IPS-18a (cell line): ENCODE measurements at regions not wholly inside any gene's neighbourhood (a gene's known extent, or its start where the extent isn't known, plus 50 kb on each side); places are given as distances from the start of the nearest gene placed in this dataset.

Experiments
- H3K27ac ChIP-seq: one replicate; pipeline ENCODE4 v1.5.1; 2013; ENCODE audit warnings: low read length
- H3K27me3 ChIP-seq: one replicate; pipeline ENCODE4 v1.6.1; 2013; ENCODE audit warnings: mild to moderate bottlenecking, low read length; ENCODE audit not compliant: control insufficient read depth, insufficient read depth
- H3K36me3 ChIP-seq: one replicate; pipeline ENCODE4 v1.6.1; 2013; ENCODE audit warnings: low read depth, low read length; ENCODE audit not compliant: control insufficient read depth
- H3K4me1 ChIP-seq: one replicate; pipeline ENCODE4 v1.6.1; 2013; ENCODE audit warnings: low read depth, low read length; ENCODE audit not compliant: control insufficient read depth
- H3K4me3 ChIP-seq: one replicate; pipeline ENCODE4 v1.5.1; 2013; ENCODE audit warnings: low read length
- H3K9ac ChIP-seq: one replicate; pipeline ENCODE4 v1.6.1; 2013; ENCODE audit warnings: mild to moderate bottlenecking, low read length, moderate library complexity
- H3K9me3 ChIP-seq: one replicate; pipeline ENCODE4 v1.6.1; 2013; ENCODE audit warnings: low read depth, low read length; ENCODE audit not compliant: control insufficient read depth

DNA sequence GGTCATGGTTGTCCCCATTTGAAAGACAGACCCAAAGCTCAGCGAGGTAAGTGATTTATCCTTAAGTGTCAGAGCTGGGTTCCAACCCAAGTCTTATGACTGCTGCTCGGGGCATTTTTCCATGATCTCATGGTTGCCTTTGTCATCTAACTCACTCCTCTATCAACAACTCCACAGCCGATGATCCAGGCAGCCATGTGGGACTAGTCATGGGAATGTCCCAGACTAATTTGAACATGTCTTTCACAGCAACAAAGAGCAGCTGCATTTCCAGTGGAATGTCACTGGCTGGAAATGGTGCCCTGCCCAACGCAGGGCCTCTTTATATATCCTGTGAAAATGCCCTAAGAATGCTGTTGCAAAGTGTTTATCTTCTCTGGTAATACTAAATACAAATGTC lies 284.8 kb upstream of the PPARGC1A start:
- no peak overlapping the region for H3K9ac ChIP-seq

GRCh38 chr4:24172406-24172805 lies 282.6 kb upstream of the PPARGC1A start:
- Histone ChIP-seq H3K9ac (no peak overlapping the region), H3K4me1 (no peaks in the 10 kb centered on the region), H3K27ac (no peak overlapping the region), H3K36me3 (no peaks in the 10 kb centered on the region), H3K9me3 (no peaks in the 10 kb centered on the region), H3K4me3 (no peak overlapping the region), H3K27me3 (no peaks in the 10 kb centered on the region)

More for the DNA sequence above, 284.8 kb upstream of the PPARGC1A start:
- Histone ChIP-seq H3K4me1 (no peaks in the 10 kb centered on the region), H3K4me3 (no peak overlapping the region), H3K27ac (no peak overlapping the region), H3K27me3 (no peaks in the 10 kb centered on the region), H3K9me3 (no peaks in the 10 kb centered on the region), H3K36me3 (no peaks in the 10 kb centered on the region)

DNA sequence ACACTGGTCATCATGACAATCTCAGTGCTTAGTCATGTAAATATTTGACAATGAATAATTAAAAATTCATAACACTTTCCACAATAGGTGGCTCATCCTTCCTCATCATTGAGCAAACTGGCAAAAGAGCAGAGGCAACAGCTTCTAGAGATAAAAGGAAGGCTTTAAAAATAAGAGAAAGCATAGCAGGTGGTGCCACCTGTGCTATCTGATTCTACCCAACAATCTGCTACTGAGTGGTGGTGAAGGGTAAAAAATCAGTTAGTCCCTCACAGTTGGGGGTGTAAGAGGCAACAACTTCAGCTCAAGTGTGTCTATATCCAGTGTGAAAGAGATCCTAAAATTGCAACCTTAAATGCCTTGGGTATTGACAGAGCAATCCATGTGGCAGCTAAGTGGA lies 280.1 kb upstream of the PPARGC1A start:
- H3K27me3 ChIP-seq, result no peaks in the 10 kb centered on the region
- no peak overlapping the region for H3K9ac ChIP-seq
- H3K27ac ChIP-seq, result no peak overlapping the region
- H3K36me3 ChIP-seq, result no peaks in the 10 kb centered on the region
- H3K9me3 ChIP-seq, result no peaks in the 10 kb centered on the region
- no peak overlapping the region for H3K4me3 ChIP-seq
- no peaks in the 10 kb centered on the region for H3K4me1 ChIP-seq

DNA sequence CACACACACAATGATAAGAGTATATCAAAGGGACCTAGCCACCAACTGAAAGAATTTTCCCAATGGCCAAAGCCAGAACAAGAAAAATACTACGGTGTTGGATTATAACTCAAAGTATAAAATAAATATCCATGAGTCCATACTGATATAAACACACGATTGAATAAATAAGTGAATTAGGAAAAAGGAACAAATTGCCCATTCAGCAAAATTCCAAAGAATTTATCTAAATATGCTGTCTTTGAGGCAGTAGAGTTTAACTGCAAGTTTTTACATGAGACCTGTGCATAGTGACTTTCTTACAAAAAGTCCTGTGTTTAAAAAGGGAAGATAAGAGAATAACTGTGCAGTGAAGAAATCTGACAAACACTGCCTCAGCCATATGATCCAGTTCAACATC lies 278.8 kb upstream of the PPARGC1A start:
- Histone ChIP-seq H3K36me3 (no peaks in the 10 kb centered on the region), H3K4me3 (no peak overlapping the region), H3K9ac (no peak overlapping the region), H3K9me3 (no peaks in the 10 kb centered on the region), H3K27me3 (no peaks in the 10 kb centered on the region), H3K4me1 (no peaks in the 10 kb centered on the region), H3K27ac (no peak overlapping the region)

GRCh38 chr4:24166501-24166900 lies 276.7 kb upstream of the PPARGC1A start:
- Histone ChIP-seq H3K4me1 (no peaks in the 10 kb centered on the region), H3K4me3 (no peak overlapping the region), H3K9me3 (no peaks in the 10 kb centered on the region), H3K36me3 (no peaks in the 10 kb centered on the region), H3K27me3 (no peaks in the 10 kb centered on the region), H3K9ac (no peak overlapping the region), H3K27ac (no peak overlapping the region)

DNA sequence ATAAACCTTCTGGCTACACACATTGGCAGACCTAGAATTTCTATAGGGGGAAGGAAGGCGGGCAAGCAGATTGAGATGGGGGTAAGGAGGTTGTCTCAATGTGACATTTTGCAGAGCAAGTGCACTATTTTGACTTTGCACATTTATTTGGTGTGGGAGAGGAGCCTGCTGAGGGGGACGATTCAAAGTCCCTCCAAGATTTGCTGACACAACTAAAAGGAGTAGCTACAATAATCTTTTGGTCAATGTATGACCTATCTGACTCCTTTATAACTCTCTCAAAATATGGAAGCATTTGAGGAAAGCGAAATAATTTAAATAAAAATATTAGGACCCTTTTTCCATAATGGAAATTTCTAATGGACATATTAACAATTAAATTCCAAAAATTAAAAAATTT lies 274.9 kb upstream of the PPARGC1A start:
- Histone ChIP-seq H3K9me3 (no peaks in the 10 kb centered on the region), H3K4me3 (no peak overlapping the region), H3K36me3 (no peaks in the 10 kb centered on the region), H3K9ac (no peak overlapping the region), H3K27me3 (no peaks in the 10 kb centered on the region), H3K4me1 (no peaks in the 10 kb centered on the region), H3K27ac (no peak overlapping the region)

- no peak overlapping the region for H3K27ac ChIP-seq
- no peaks in the 10 kb centered on the region for H3K36me3 ChIP-seq
- H3K4me3 ChIP-seq, result no peak overlapping the region
- H3K4me1 ChIP-seq, result no peaks in the 10 kb centered on the region
- no peaks in the 10 kb centered on the region for H3K9me3 ChIP-seq
- H3K27me3 ChIP-seq, result no peaks in the 10 kb centered on the region
- H3K9ac ChIP-seq, result no peak overlapping the region
Measured at GRCh38 chr4:24164054-24164693, 274.3 kb upstream of the PPARGC1A start.

- no peak overlapping the region for H3K4me3 ChIP-seq
- H3K4me1 ChIP-seq, result no peaks in the 10 kb centered on the region
- H3K36me3 ChIP-seq, result no peaks in the 10 kb centered on the region
- H3K27ac ChIP-seq, result no peak overlapping the region
- no peaks in the 10 kb centered on the region for H3K27me3 ChIP-seq
- H3K9ac ChIP-seq, result no peak overlapping the region
- no peaks in the 10 kb centered on the region for H3K9me3 ChIP-seq
Measured at GRCh38 chr4:24163314-24163713, 273.5 kb upstream of the PPARGC1A start.

DNA sequence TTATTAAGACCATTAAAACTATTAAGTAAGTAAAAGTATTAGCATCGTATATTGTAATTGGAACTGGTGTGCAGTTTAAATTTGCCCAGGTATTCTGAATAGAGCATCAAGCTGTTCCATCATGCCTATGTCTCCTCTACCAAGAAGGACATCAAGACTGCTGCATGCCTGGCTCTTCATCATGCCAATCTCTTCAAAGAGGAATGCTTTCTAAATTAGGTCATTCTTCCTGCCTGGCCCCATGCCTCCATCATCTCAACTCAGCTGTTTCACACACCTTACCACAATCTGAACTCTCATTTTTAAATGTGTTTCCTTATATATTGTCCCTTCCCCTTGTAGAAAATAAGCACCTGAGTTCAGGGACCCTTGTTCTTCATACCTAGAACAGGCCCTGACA lies 270.5 kb upstream of the PPARGC1A start:
- peaks cover 5% of the 10 kb centered on the region for H3K4me1 ChIP-seq
- no peaks in the 10 kb centered on the region for H3K27me3 ChIP-seq
- H3K9me3 ChIP-seq, result no peaks in the 10 kb centered on the region

DNA sequence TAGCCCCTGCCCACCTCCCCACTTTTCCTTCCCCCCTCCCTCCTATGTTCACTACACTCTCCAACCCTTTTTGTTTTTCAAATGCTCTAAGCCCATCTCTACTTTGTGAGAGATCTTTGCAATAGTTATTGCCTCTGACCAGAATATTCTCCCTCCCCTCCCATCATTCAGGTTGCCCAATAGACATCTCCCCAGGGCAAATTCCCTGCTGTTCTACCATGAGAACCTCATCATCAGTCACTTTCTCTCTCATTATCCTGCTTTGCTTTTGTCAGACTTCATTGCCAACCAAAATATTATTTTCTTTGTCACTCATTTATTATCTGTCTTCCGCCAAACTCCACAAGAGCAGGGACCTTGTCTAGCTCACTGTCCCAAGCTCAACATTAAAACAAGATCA lies 268.2 kb upstream of the PPARGC1A start:
- peaks cover 5% of the 10 kb centered on the region for H3K4me1 ChIP-seq
- no peaks in the 10 kb centered on the region for H3K9me3 ChIP-seq
- no peak overlapping the region for H3K4me3 ChIP-seq
- H3K27me3 ChIP-seq, result no peaks in the 10 kb centered on the region
- no peak overlapping the region for H3K27ac ChIP-seq
- no peaks in the 10 kb centered on the region for H3K36me3 ChIP-seq
- H3K9ac ChIP-seq, result no peak overlapping the region

More for the DNA sequence above, 270.5 kb upstream of the PPARGC1A start:
- H3K36me3 ChIP-seq, result no peaks in the 10 kb centered on the region
- no peak overlapping the region for H3K9ac ChIP-seq
- H3K4me3 ChIP-seq, result no peak overlapping the region
- no peak overlapping the region for H3K27ac ChIP-seq

- Histone ChIP-seq H3K4me3 (no peak overlapping the region), H3K36me3 (no peaks in the 10 kb centered on the region), H3K4me1 (peaks cover 3% of the 10 kb centered on the region), H3K27ac (no peak overlapping the region), H3K9ac (no peak overlapping the region), H3K27me3 (no peaks in the 10 kb centered on the region), H3K9me3 (no peaks in the 10 kb centered on the region)
Measured at GRCh38 chr4:24150034-24150433, 260.2 kb upstream of the PPARGC1A start.

GRCh38 chr4:24146127-24146526 lies 256.3 kb upstream of the PPARGC1A start:
- Histone ChIP-seq H3K36me3 (no peaks in the 10 kb centered on the region), H3K4me3 (no peak overlapping the region), H3K27ac (no peak overlapping the region), H3K9me3 (no peaks in the 10 kb centered on the region), H3K4me1 (no peaks in the 10 kb centered on the region), H3K9ac (no peak overlapping the region), H3K27me3 (no peaks in the 10 kb centered on the region)
